HL-60/S4 treated with retinoic acid at 250 ng/mL for 4 days and 3 days (cell line): ENCODE measurements at regions not wholly inside any gene's neighbourhood (a gene's known extent, or its start where the extent isn't known, plus 50 kb on each side); places are given as distances from the start of the nearest gene placed in this dataset.

ENCODE experiments used
- in situ Hi-C: fragments of 300-500 bp; cut with MboI; formaldehyde crosslinking; loops from 2 replicates; pipeline ENCODE4 v1.7.0; 2022; ENCODE audit warnings: low sequenced_read_pairs

DNA sequence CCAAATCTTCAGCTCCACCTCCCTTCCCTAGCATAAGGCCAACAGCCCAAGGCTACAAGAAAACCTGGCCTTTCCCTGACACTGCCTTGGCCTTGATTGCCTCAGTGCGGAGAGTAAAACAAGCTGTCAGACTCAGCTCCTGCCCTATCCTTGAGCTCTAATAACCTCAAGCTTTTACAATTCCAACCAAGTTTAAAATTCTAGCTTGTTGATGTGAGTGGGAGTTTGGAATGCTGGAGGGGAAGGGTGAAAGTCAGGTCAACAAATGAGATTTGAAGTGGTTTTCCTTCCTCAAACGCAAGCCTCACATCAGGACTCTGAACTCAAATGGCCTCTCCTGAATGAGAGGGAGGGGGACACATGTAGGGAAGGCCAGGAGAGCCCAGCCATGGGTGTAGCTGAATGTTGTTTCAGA lies 197.0 kb upstream of the VLDLR start:
- in situ Hi-C loops, result loop anchor here (25.0 kb wide), 1 partner anchor 87 kb away; no protein-coding TSS in a partner anchor

GRCh38 chr9:2425676-2426075 lies 195.9 kb upstream of the VLDLR start:
- in situ Hi-C loops, result loop anchor here (25.0 kb wide), 1 partner anchor 88 kb away; no protein-coding TSS in a partner anchor

DNA sequence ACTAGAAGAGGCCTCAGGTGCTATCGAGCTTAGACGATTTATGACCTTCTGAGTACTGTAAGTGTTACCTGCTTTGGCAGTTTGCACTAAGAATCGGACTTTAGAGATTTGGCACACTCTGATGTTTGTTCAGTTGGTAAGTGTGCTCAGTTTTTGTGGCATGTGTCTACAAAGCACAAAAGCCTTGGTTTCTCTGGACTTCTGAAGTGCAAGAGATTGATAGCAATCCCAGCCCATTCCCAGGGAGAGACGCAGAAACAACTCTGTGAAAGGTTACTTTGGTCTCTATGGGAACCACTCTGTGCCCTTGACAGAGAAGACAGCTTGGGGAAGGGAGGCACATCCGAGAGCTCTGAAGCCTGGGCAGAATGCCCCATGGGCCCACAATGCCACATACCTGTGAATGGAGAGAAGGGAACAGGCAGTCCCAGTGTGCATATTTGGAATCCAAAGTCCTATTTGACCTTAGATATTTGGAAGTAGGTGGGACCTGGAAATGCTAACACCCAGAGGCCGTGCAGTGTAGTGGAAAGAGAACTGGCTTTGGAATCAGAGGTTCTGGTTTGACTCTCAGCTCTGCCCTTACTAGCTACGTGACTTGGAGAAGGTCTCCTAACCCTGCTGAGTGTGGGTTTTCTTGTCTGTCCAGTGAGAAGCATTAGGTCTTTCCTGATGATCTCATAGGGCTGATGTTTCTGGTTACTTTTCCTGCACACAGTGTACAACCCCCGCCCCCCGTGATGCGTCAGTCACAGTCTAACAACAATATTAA lies 194.3 kb upstream of the VLDLR start:
- in situ Hi-C loops, result loop anchor here (25.0 kb wide), 1 partner anchor 90 kb away; no protein-coding TSS in a partner anchor

DNA sequence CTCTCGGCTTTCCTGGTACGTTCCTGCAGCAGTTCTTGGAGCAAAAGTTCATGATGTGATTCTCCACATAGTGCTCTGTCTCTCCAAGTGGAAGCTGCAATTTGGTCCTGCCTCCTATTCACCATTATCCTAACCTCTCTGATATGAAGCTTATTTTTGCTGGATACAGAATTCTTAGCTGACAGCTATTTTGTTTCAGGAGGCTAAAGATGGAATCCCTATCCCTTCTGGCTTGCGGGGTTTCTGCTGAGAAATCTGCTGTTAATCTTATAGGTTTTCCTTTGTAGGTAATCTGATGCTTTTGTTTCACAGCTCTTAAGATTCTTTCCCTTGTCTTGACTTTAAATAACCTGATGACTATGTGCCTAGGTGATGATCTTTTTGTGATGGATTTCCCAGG lies 181.6 kb upstream of the VLDLR start:
- in situ Hi-C loops, result loop anchor here (25.0 kb wide), 1 partner anchor 103 kb away; no protein-coding TSS in a partner anchor

DNA sequence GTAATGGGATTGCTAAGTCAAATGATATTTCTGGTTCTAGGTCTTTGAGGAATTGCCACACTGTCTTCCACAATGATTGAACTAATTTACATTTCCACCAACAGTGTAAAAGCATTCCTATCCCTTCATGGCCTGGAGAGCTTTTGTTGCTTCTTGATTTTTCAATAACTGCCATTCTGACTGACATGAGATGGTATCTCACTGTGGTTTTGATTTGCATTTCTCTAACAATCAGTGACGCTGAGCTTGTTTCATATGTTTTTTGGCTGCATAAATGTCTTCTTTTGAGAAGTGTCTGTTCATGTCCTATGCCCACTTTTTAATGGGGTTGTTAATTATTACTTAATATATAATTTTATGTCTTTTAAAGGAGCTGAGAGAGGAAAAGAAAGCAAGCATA lies 177.7 kb upstream of the VLDLR start:
- in situ Hi-C loops, result loop anchor here (25.0 kb wide), 1 partner anchor 107 kb away; no protein-coding TSS in a partner anchor

DNA sequence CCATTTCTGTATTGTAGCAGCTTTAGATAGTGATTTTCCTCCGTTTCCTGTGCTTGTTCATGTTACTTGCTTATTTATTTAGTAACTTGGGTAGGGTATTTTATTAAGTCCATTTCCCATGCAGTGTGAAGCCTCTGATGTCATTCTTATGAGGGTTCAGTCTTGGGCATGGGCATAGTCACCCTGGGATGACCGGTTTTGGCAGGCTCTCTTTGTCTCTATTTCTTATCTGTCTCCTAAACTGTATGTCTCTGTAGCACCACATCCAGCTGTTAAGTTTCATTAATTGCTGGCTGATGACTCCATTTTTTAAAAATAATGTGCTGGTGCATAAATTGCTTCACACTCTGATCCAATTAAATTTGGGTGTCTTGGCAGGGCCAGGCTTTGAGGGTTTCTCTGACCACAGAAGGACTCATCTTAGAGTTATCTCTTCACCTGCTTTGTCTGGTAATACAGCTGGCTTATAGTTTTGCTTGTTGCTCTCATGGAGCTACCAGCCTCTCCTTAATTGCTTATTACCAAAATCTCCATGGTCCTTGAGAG lies 173.3 kb upstream of the VLDLR start:
- in situ Hi-C loops, result loop anchor here (25.0 kb wide), 1 partner anchor 111 kb away; no protein-coding TSS in a partner anchor

GRCh38 chr9:2453106-2453505 lies 168.5 kb upstream of the VLDLR start:
- in situ Hi-C loops, result loop anchor here (25.0 kb wide), 1 partner anchor 284 kb away; no protein-coding TSS in a partner anchor

DNA sequence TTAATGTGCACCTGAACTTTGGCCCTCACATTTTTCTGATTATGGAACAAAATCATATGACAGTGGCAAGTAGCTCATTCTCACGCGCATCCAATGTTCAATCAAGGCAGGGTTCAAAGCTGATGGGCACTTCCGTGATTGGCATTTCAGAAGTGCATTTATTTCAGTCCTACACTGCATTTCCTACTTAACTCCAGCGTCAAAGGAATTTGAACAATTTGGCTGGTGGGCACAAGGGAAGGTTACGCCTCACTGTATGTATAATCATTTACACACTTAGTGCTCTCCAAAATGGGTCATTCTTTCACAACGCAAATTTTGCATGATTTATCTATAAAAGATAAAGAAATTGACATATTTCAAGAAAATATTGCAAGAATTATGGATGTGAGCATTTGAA lies 167.9 kb upstream of the VLDLR start:
- in situ Hi-C loops, result loop anchor here (25.0 kb wide), 1 partner anchor 284 kb away; no protein-coding TSS in a partner anchor

GRCh38 chr9:2459756-2460155 lies 161.8 kb upstream of the VLDLR start:
- in situ Hi-C loops, result loop anchor here (25.0 kb wide), 1 partner anchor 278 kb away; no protein-coding TSS in a partner anchor

GRCh38 chr9:2461892-2462291 lies 159.7 kb upstream of the VLDLR start:
- in situ Hi-C loops, result loop anchor here (25.0 kb wide), 1 partner anchor 275 kb away; no protein-coding TSS in a partner anchor

DNA sequence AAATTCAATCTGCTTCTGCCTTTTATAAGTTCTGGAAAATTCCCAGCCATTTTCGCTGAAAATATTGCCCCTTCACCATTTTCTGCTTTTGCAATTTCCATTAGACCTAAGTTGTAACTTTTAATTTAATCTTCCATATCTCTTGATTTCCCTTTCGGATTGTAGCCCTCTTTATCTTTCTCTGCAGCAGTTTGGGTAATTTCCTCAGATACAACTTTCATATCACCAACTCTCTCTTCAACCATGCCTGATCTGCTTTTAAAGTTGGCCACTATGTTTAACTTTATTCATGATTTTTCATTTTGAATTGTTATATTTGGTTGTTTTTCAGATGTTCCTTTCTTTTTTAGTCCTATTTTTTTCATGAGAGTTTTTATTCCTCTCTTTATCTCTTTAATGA lies 157.0 kb upstream of the VLDLR start:
- in situ Hi-C loops, result loop anchor here (25.0 kb wide), 1 partner anchor 273 kb away; no protein-coding TSS in a partner anchor

- in situ Hi-C loops, result loop anchor here (25.0 kb wide), 1 partner anchor 272 kb away; no protein-coding TSS in a partner anchor
Measured at GRCh38 chr9:2465516-2465915, 156.1 kb upstream of the VLDLR start.

DNA sequence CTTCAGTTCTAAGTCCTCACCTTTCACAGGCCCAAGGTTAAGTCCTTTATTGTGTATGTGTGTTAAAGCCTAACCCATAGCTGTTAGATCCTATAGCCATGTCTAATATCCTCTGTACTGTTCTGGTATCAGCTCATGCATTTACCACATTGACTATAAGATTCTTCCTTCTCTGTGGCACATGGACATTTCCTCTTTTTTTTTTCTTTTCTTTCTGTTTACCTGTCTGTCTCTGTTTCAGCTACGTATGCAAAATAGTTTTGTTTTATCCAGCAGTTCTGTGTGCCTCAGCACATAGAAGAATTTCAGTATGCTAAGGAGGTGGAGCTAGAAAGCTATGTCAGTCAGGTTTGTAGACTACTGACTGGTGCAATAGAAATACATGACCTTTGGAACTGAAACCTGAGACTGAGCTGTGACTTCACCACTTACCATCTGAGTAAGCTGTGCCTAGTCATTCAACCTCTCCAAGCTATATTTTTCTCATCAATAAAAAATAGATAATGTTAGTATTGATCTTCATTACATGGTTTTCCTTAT lies 155.6 kb upstream of the VLDLR start:
- in situ Hi-C loops, result loop anchor here (25.0 kb wide), 1 partner anchor 271 kb away; no protein-coding TSS in a partner anchor

- in situ Hi-C loops, result loop anchor here (25.0 kb wide), 1 partner anchor 271 kb away; no protein-coding TSS in a partner anchor
Measured at GRCh38 chr9:2466703-2467102, 154.9 kb upstream of the VLDLR start.

GRCh38 chr9:2469681-2470221 lies 151.8 kb upstream of the VLDLR start:
- in situ Hi-C loops, result loop anchor here (25.0 kb wide), 1 partner anchor 268 kb away; no protein-coding TSS in a partner anchor

GRCh38 chr9:2473681-2474080 lies 147.9 kb upstream of the VLDLR start:
- in situ Hi-C loops, result loop anchor here (25.0 kb wide), 1 partner anchor 264 kb away; no protein-coding TSS in a partner anchor

DNA sequence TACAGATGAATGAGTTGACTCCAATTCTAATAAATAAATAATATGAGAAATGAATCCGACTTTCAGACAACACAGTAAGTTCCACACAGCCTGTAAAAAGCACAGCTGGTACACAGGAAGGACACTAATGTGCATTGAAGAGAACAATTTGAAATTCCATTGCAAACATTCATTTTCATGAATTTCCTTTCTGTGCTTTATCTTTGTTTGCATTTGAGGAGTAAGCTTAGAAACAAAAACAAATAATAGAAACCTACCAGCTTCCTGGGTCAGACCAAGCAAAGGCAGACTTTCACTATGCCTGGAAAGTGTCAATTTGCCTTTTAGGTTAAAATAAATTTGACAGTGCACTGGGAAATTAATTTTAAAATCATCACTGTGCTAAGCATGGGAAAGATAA lies 143.8 kb upstream of the VLDLR start:
- in situ Hi-C loops, result no loop called here

GRCh38 chr9:2478421-2478820 lies 143.2 kb upstream of the VLDLR start:
- in situ Hi-C loops, result no loop called here

GRCh38 chr9:2479056-2479565 lies 142.5 kb upstream of the VLDLR start:
- in situ Hi-C loops, result no loop called here

- in situ Hi-C loops, result no loop called here
Measured at GRCh38 chr9:2480255-2480837, 141.2 kb upstream of the VLDLR start.
